Neuron (in vitro differentiated cells): ENCODE measurements at regions not wholly inside any gene's neighbourhood (a gene's known extent, or its start where the extent isn't known, plus 50 kb on each side); places are given as distances from the start of the nearest gene placed in this dataset.

Experiments used
- H2AFZ ChIP-seq: one replicate; pipeline ENCODE4 v1.6.1; 2013; ENCODE audit warnings: low read depth, mild to moderate bottlenecking, inconsistent platforms, low read length, moderate library complexity
- H3K27me3 ChIP-seq: one replicate; pipeline ENCODE4 v1.6.1; 2013; ENCODE audit warnings: low read length; ENCODE audit not compliant: insufficient read depth
- H3K36me3 ChIP-seq: one replicate; pipeline ENCODE4 v1.6.1; 2013; ENCODE audit warnings: low read length; ENCODE audit not compliant: insufficient read depth
- H3K4me1 ChIP-seq: one replicate; pipeline ENCODE4 v1.6.1; 2013; ENCODE audit warnings: low read length; ENCODE audit not compliant: insufficient read depth
- H3K4me3 ChIP-seq: 2 replicates; pipeline ENCODE4 v1.5.1; 2013; ENCODE audit warnings: mild to moderate bottlenecking, low read length, moderate library complexity
- H3K9me3 ChIP-seq: one replicate; pipeline ENCODE4 v1.6.1; 2013; ENCODE audit warnings: low read length

DNA sequence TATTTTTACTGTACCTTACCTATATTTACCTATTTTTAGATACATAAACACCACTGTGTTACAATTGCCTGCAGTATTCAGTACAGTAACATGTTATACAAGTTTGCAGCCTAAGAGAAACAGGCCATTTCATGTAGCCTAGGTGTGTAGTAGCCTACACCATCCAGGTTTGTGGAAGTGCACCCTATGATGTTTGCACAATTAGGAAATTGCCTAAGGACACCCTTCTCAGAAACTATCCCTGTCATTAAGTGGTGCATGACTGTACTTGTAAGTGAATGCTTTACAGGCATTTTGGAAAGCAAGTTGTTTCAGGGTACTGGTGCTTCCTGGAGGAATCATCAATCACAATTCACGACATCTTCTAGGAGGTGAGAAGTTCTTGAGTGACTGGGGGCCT lies 991.8 kb upstream of the SLIT2 start:
- Histone ChIP-seq H3K4me3 (no peak overlapping the region), H3K4me1 (no peaks in the 10 kb centered on the region), H3K27me3 (no peaks in the 10 kb centered on the region), H3K9me3 (no peaks in the 10 kb centered on the region), H3K36me3 (no peaks in the 10 kb centered on the region), H2AFZ (no peak overlapping the region)

DNA sequence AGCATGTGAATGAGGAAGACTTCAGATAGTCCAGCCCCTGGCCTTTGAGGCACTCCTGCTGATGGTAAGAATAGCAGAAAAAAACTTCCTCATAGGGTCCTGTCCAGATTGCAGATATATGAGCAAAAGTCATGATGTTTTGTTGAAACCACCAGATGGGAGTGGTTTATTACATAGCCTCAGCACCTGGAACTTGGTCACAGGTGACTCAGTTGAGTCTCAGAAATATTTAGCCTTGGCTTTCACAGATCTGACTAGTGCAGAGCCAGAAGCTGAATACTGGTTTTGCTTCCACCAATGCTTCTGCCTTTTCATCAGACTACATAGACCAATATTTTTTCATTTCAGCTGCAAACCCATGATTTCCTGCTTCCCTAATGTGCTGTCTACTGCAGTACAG lies 994.9 kb upstream of the SLIT2 start:
- Histone ChIP-seq H3K36me3 (no peaks in the 10 kb centered on the region), H3K27me3 (no peaks in the 10 kb centered on the region), H2AFZ (no peak overlapping the region), H3K9me3 (no peaks in the 10 kb centered on the region), H3K4me1 (no peaks in the 10 kb centered on the region), H3K4me3 (no peak overlapping the region)

- Histone ChIP-seq H3K9me3 (no peaks in the 10 kb centered on the region), H3K4me3 (no peak overlapping the region), H3K4me1 (no peaks in the 10 kb centered on the region)
Measured at GRCh38 chr4:19254486-19254885, 997.2 kb upstream of the SLIT2 start.

GRCh38 chr4:19248023-19248422 lies 1003.7 kb upstream of the SLIT2 start:
- no peaks in the 10 kb centered on the region for H3K4me1 ChIP-seq
- H3K36me3 ChIP-seq = no peaks in the 10 kb centered on the region
- no peaks in the 10 kb centered on the region for H3K9me3 ChIP-seq
- H2AFZ ChIP-seq = no peak overlapping the region
- no peaks in the 10 kb centered on the region for H3K27me3 ChIP-seq
- H3K4me3 ChIP-seq = no peak overlapping the region

More at GRCh38 chr4:19254486-19254885, 997.2 kb upstream of the SLIT2 start:
- Histone ChIP-seq H3K36me3 (no peaks in the 10 kb centered on the region), H2AFZ (no peak overlapping the region), H3K27me3 (no peaks in the 10 kb centered on the region)

DNA sequence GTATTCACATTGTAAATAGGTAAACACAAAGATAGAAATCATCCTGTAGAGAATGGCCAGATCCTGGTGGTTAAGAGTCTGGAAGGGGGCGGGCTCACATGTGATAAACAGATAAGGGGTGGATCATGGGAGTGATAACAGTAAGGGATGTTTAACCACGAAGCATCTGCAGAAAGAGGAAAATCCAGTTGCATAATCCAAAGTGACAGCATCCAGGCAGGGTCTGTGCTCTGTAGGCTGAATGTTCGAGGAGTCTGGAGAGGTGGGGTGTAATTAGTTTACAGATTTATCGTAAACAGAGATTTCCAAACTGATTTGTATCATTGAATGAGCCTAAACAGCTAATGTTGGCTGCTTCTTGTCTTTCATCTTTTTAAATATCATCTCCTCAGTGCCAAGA lies 1009.8 kb upstream of the SLIT2 start:
- H3K4me3 ChIP-seq = no peak overlapping the region
- no peaks in the 10 kb centered on the region for H3K4me1 ChIP-seq
- H3K27me3 ChIP-seq = no peaks in the 10 kb centered on the region
- H3K9me3 ChIP-seq = no peaks in the 10 kb centered on the region
- H3K36me3 ChIP-seq = no peaks in the 10 kb centered on the region
- H2AFZ ChIP-seq = no peak overlapping the region

DNA sequence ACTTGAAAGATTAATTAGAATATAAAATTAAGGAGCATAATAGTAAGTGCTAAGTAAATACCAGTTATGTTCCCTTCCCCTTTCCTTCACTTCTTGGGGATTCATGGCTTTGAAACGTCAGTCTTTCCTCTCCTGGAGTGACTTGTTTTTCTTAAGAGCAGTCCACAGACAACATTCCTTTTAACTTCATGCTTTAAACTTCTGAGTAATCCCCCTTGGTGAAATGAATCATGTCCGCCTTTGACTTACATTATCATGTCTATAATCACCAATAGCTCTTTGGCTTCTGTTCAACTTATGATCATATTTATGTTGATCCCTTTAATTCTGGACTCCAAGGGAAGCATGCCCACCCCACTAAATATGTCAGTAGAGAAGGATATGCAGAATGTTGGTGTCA lies 1012.1 kb upstream of the SLIT2 start:
- H3K36me3 ChIP-seq = no peaks in the 10 kb centered on the region
- H3K4me1 ChIP-seq = no peaks in the 10 kb centered on the region
- H3K9me3 ChIP-seq = no peaks in the 10 kb centered on the region
- no peaks in the 10 kb centered on the region for H3K27me3 ChIP-seq
- peak overlapping the region; percentile 28 for H2AFZ ChIP-seq
- no peak overlapping the region for H3K4me3 ChIP-seq

- H3K4me3 ChIP-seq = no peak overlapping the region
- no peaks in the 10 kb centered on the region for H3K9me3 ChIP-seq
- no peaks in the 10 kb centered on the region for H3K36me3 ChIP-seq
- no peaks in the 10 kb centered on the region for H3K4me1 ChIP-seq
- H3K27me3 ChIP-seq = no peaks in the 10 kb centered on the region
- no peak overlapping the region for H2AFZ ChIP-seq
Measured at GRCh38 chr4:19236473-19236872, 1015.2 kb upstream of the SLIT2 start.

GRCh38 chr4:19230906-19231545 lies 1020.7 kb upstream of the SLIT2 start:
- Histone ChIP-seq H2AFZ (no peak overlapping the region), H3K27me3 (no peaks in the 10 kb centered on the region), H3K9me3 (no peaks in the 10 kb centered on the region)

DNA sequence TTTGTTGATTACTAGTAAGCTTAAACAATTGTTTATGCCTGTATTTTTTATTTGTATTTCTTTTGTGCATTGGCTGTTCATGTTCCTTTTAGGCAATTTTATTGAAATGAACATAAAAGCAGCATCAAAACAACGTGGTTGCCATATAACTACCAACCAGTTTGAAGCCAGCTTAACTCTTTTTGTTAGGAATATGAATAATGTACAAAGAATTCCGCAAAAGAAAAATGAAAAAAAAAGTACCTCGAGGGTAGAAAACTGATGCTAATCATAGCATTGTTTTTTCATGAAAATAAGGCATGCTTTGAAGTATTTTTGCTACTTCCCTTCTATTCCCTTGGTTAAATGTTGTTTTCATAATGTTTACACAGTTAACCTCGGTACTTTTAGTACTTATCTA lies 1024.0 kb upstream of the SLIT2 start:
- Histone ChIP-seq H3K4me3 (no peak overlapping the region), H2AFZ (no peak overlapping the region), H3K36me3 (no peaks in the 10 kb centered on the region), H3K9me3 (no peaks in the 10 kb centered on the region), H3K4me1 (no peaks in the 10 kb centered on the region), H3K27me3 (no peaks in the 10 kb centered on the region)

More at GRCh38 chr4:19230906-19231545, 1020.7 kb upstream of the SLIT2 start:
- Histone ChIP-seq H3K4me3 (no peak overlapping the region), H3K36me3 (no peaks in the 10 kb centered on the region), H3K4me1 (no peaks in the 10 kb centered on the region)

DNA sequence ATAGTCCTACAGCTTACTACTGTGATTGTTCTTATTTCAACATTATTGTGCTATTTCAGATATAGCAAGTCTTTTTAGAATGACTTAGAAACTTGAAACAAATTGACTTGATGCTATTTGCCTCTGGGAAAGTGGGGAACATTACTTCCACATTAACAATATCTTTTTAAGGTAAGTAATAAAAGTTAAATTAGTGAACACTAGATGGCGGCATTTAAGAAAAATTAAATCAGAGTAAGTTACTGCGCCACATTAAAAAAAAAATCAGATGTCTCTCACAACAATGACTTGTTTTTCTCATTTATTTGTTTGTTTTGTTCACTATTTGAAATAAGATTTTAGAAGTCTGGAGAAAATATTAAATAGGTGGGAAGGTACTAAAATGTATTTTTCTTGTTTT lies 1026.9 kb upstream of the SLIT2 start:
- Histone ChIP-seq H2AFZ (no peak overlapping the region), H3K4me3 (no peak overlapping the region), H3K4me1 (no peaks in the 10 kb centered on the region), H3K9me3 (no peaks in the 10 kb centered on the region), H3K36me3 (no peaks in the 10 kb centered on the region), H3K27me3 (no peaks in the 10 kb centered on the region)

- Histone ChIP-seq H3K4me1 (peaks cover 10% of the 10 kb centered on the region), H3K9me3 (no peaks in the 10 kb centered on the region), H2AFZ (no peak overlapping the region), H3K4me3 (no peak overlapping the region), H3K36me3 (no peaks in the 10 kb centered on the region), H3K27me3 (no peaks in the 10 kb centered on the region)
Measured at GRCh38 chr4:19216476-19216875, 1035.2 kb upstream of the SLIT2 start.

- Histone ChIP-seq H3K9me3 (no peaks in the 10 kb centered on the region), H3K36me3 (no peaks in the 10 kb centered on the region), H3K4me3 (no peak overlapping the region), H2AFZ (no peak overlapping the region), H3K27me3 (no peaks in the 10 kb centered on the region), H3K4me1 (peaks cover 10% of the 10 kb centered on the region)
Measured at GRCh38 chr4:19214591-19215186, 1037.0 kb upstream of the SLIT2 start.

- Histone ChIP-seq H3K4me3 (no peak overlapping the region), H2AFZ (no peak overlapping the region), H3K27me3 (no peaks in the 10 kb centered on the region), H3K36me3 (no peaks in the 10 kb centered on the region), H3K4me1 (peaks cover 10% of the 10 kb centered on the region), H3K9me3 (no peaks in the 10 kb centered on the region)
Measured at GRCh38 chr4:19213388-19213787, 1038.3 kb upstream of the SLIT2 start.

DNA sequence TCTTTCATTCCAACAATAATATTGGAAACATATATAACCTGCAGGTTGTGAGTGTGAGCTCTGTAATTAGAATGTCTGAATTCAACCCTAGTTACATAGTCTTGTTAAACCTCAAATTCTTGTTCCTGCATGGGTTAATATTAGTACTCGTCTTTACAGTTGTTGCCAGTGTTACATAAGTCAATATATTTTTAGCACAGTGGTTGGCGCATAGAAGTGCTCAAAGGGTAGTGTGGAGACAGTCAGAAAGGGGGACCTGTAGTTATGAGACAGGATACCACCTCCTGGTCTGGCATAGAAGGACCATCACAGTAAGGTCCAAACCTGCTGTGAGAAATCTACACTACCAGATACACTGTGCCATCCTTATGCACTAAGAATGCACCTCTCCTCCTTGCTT lies 1045.9 kb upstream of the SLIT2 start:
- no peaks in the 10 kb centered on the region for H3K27me3 ChIP-seq
- H3K4me3 ChIP-seq = no peak overlapping the region
- H3K36me3 ChIP-seq = no peaks in the 10 kb centered on the region
- H3K9me3 ChIP-seq = no peaks in the 10 kb centered on the region
- H2AFZ ChIP-seq = no peak overlapping the region
- H3K4me1 ChIP-seq = no peaks in the 10 kb centered on the region
